GM19397 (cell line): ENCODE measurements at regions not wholly inside any gene's neighbourhood (a gene's known extent, or its start where the extent isn't known, plus 50 kb on each side); places are given as distances from the start of the nearest gene placed in this dataset.

Source experiments
- ATAC-seq: cut with Tn5 transposase; IDR thresholded peaks from one replicate; pipeline ENCODE4 v1.9.1; 2021; ENCODE audit warnings: mild to moderate bottlenecking, moderate library complexity; ENCODE audit not compliant: unreplicated experiment

GRCh38 chr7:47047384-47047783 lies 534.5 kb downstream of the TNS3 start:
- no peak for ATAC-seq

- ATAC-seq, result no peak
Observed at GRCh38 chr7:47046949-47047348, 535.0 kb downstream of the TNS3 start.

- no peak for ATAC-seq
Observed at GRCh38 chr7:47045207-47046051, 536.5 kb downstream of the TNS3 start.

GRCh38 chr7:47044625-47045024 lies 537.3 kb downstream of the TNS3 start:
- ATAC-seq, result no peak

GRCh38 chr7:47043304-47043703 lies 538.6 kb downstream of the TNS3 start:
- no peak for ATAC-seq

- ATAC-seq, result no peak
Observed at GRCh38 chr7:47042669-47043068, 539.2 kb downstream of the TNS3 start.

- ATAC-seq, result no peak
Observed at GRCh38 chr7:47040795-47041347, 541.0 kb downstream of the TNS3 start.

- ATAC-seq, result no peak
Observed at GRCh38 chr7:47039904-47040303, 542.0 kb downstream of the TNS3 start.

GRCh38 chr7:47039089-47039648 lies 542.7 kb downstream of the TNS3 start:
- ATAC-seq, result no peak

GRCh38 chr7:47038621-47039020 lies 543.3 kb downstream of the TNS3 start:
- no peak for ATAC-seq

- ATAC-seq, result no peak
Observed at GRCh38 chr7:47037607-47038006, 544.3 kb downstream of the TNS3 start.

GRCh38 chr7:47036909-47037308 lies 545.0 kb downstream of the TNS3 start:
- no peak for ATAC-seq

GRCh38 chr7:47035522-47035921 lies 546.4 kb downstream of the TNS3 start:
- ATAC-seq, result no peak

- ATAC-seq, result no peak
Observed at GRCh38 chr7:47034180-47034579, 547.7 kb downstream of the TNS3 start.

GRCh38 chr7:47032536-47032908 lies 549.4 kb downstream of the TNS3 start:
- no peak for ATAC-seq

GRCh38 chr7:47031786-47032535 lies 550.0 kb downstream of the TNS3 start:
- no peak for ATAC-seq

- no peak for ATAC-seq
Observed at GRCh38 chr7:47028284-47028683, 553.6 kb downstream of the TNS3 start.

GRCh38 chr7:47027695-47028240 lies 554.1 kb downstream of the TNS3 start:
- no peak for ATAC-seq

- no peak for ATAC-seq
Observed at GRCh38 chr7:47026780-47027361, 555.0 kb downstream of the TNS3 start.

GRCh38 chr7:47024991-47025390 lies 556.9 kb downstream of the TNS3 start:
- ATAC-seq, result no peak

GRCh38 chr7:47008461-47008860 lies 573.5 kb downstream of the TNS3 start:
- no peak for ATAC-seq
